HS-5 (cell line): ENCODE measurements at regions not wholly inside any gene's neighbourhood (a gene's known extent, or its start where the extent isn't known, plus 50 kb on each side); places are given as distances from the start of the nearest gene placed in this dataset.
"Not testable (repeated sequence)": the region's sequence is repeated elsewhere in the genome, so short reads cannot be mapped to it uniquely, and the experiment has no call there.

ENCODE experiments used
- DNase-seq: peaks from one replicate; pipeline ENCODE4 v3.0.0-alpha.2; 2012; ENCODE audit warnings: low read depth

GRCh38 chr4:189888407-189888806, 52.3 kb upstream of the FRG1 start:
- DNase-seq, result not testable (repeated sequence)
